ENCODE measurements at regions not wholly inside any gene's neighbourhood (a gene's known extent, or its start where the extent isn't known, plus 50 kb on each side); places are given as distances from the start of the nearest gene placed in this dataset.

GRCh38 chr5:163645421-163646416 lies 140.3 kb downstream of the MAT2B start:
- TF ChIP-seq CTCF (IDR thresholded peaks at IDR 0.05), result no peak

- TF ChIP-seq CTCF (IDR thresholded peaks at IDR 0.05), result no peak
Measured at GRCh38 chr5:163649514-163649913, 144.1 kb downstream of the MAT2B start.

GRCh38 chr5:163653526-163653925 lies 148.1 kb downstream of the MAT2B start:
- no peak for TF ChIP-seq CTCF (IDR thresholded peaks at IDR 0.05)

- TF ChIP-seq CTCF (IDR thresholded peaks at IDR 0.05), result no peak
Measured at GRCh38 chr5:163658702-163659567, 153.5 kb downstream of the MAT2B start.

GRCh38 chr5:163659568-163659902 lies 154.1 kb downstream of the MAT2B start:
- TF ChIP-seq CTCF (IDR thresholded peaks at IDR 0.05), result no peak

GRCh38 chr5:163660486-163660885 lies 155.1 kb downstream of the MAT2B start:
- TF ChIP-seq CTCF (IDR thresholded peaks at IDR 0.05), result no peak

GRCh38 chr5:163661360-163661759 lies 155.9 kb downstream of the MAT2B start:
- TF ChIP-seq CTCF (IDR thresholded peaks at IDR 0.05), result no peak

Data from LNCAP (cell line).